Type B pancreatic cell (in vitro differentiated cells): ENCODE measurements at regions not wholly inside any gene's neighbourhood (a gene's known extent, or its start where the extent isn't known, plus 50 kb on each side); places are given as distances from the start of the nearest gene placed in this dataset.

Experiments
- DNase-seq: peaks from one replicate; pipeline ENCODE4 v3.0.0; 2021; ENCODE audit warnings: mixed read lengths; ENCODE audit not compliant: unreplicated experiment; ENCODE audit errors: extremely low spot score
- H3K27ac Mint-ChIP-seq: 2 replicates; pipeline ENCODE4 v1.8.0; 2021; ENCODE audit warnings: mild to moderate bottlenecking, mixed read lengths
- H3K27me3 Mint-ChIP-seq: 2 replicates; pipeline ENCODE4 v1.8.0; 2021; ENCODE audit warnings: mixed read lengths
- H3K36me3 Mint-ChIP-seq: 2 replicates; pipeline ENCODE4 v1.8.0; 2021; ENCODE audit warnings: mixed read lengths
- H3K4me1 Mint-ChIP-seq: one replicate; pipeline ENCODE4 v1.8.0; 2021; ENCODE audit warnings: mixed read lengths; ENCODE audit not compliant: unreplicated experiment
- H3K4me3 Mint-ChIP-seq: 2 replicates; pipeline ENCODE4 v1.8.0; 2021; ENCODE audit warnings: mild to moderate bottlenecking, mixed read lengths
- H3K9me3 Mint-ChIP-seq: 2 replicates; pipeline ENCODE4 v1.8.0; 2021; ENCODE audit warnings: mixed read lengths
- CTCF ChIP-seq: fragments of 200-600 bp; sonication (generic); conservative IDR thresholded peaks from 2 replicates; pipeline ENCODE4 v1.5.0; 2021; ENCODE audit warnings: antibody characterized with exemption, mild to moderate bottlenecking

- DNase-seq, result no peak
- no peak overlapping the region for H3K27ac Mint-ChIP-seq
- no peaks in the 10 kb centered on the region for H3K27me3 Mint-ChIP-seq
- H3K4me1 Mint-ChIP-seq, result peaks cover 13% of the 10 kb centered on the region
- H3K36me3 Mint-ChIP-seq, result no peaks in the 10 kb centered on the region
- H3K9me3 Mint-ChIP-seq, result no peaks in the 10 kb centered on the region
- H3K4me3 Mint-ChIP-seq, result no peak overlapping the region
- TF ChIP-seq CTCF, result no peak
Observed at GRCh38 chr6:105943514-105943913, 142.6 kb upstream of the PRDM1 start.

GRCh38 chr6:105941621-105942412, 144.3 kb upstream of the PRDM1 start:
- Mint-ChIP-seq H3K27ac (no peak overlapping the region), H3K4me3 (no peak overlapping the region), H3K27me3 (no peaks in the 10 kb centered on the region), H3K4me1 (peaks cover 13% of the 10 kb centered on the region), H3K9me3 (no peaks in the 10 kb centered on the region), H3K36me3 (no peaks in the 10 kb centered on the region)
- no peak for TF ChIP-seq CTCF
- no peak for DNase-seq

- Mint-ChIP-seq H3K36me3 (no peaks in the 10 kb centered on the region), H3K27ac (no peak overlapping the region), H3K9me3 (no peaks in the 10 kb centered on the region), H3K4me3 (no peak overlapping the region), H3K4me1 (peaks cover 13% of the 10 kb centered on the region), H3K27me3 (peaks cover 2% of the 10 kb centered on the region)
- TF ChIP-seq CTCF, result no peak
- DNase-seq, result no peak
Observed at GRCh38 chr6:105940990-105941389, 145.1 kb upstream of the PRDM1 start.

GRCh38 chr6:105936972-105937371, 149.2 kb upstream of the PRDM1 start:
- TF ChIP-seq CTCF, result no peak
- Mint-ChIP-seq H3K9me3 (no peaks in the 10 kb centered on the region), H3K36me3 (no peaks in the 10 kb centered on the region), H3K4me3 (no peak overlapping the region), H3K27me3 (peaks cover 3% of the 10 kb centered on the region), H3K27ac (no peak overlapping the region), H3K4me1 (peaks cover 13% of the 10 kb centered on the region)
- DNase-seq, result no peak

GRCh38 chr6:105935416-105935815, 150.7 kb upstream of the PRDM1 start:
- DNase-seq, result no peak
- H3K4me1 Mint-ChIP-seq, result peaks cover 5% of the 10 kb centered on the region
- H3K4me3 Mint-ChIP-seq, result no peak overlapping the region
- no peaks in the 10 kb centered on the region for H3K36me3 Mint-ChIP-seq
- TF ChIP-seq CTCF, result no peak
- no peak overlapping the region for H3K27ac Mint-ChIP-seq
- no peaks in the 10 kb centered on the region for H3K9me3 Mint-ChIP-seq
- H3K27me3 Mint-ChIP-seq, result peaks cover 3% of the 10 kb centered on the region
